A673 (cell line): ENCODE measurements at regions not wholly inside any gene's neighbourhood (a gene's known extent, or its start where the extent isn't known, plus 50 kb on each side); places are given as distances from the start of the nearest gene placed in this dataset.

Experiments used
- BruUV-seq: library from RNA; stranded (reverse); fragments of 400-500 nt; replicated peaks from 2 replicates; lab custom pipeline; 2021; lab: Mats Ljungman, UMichigan
- CTCF ChIA-PET: fragments of 300-600 bp; sonication (Branson Sonifier 250); formaldehyde crosslinking; loops from one replicate; lab custom pipeline; 2022; ENCODE audit warnings: antibody characterized with exemption; lab: Charles Lee
- POLR2A ChIA-PET: fragments of 300-600 bp; sonication (Branson Sonifier 250); formaldehyde crosslinking; loops from one replicate; lab custom pipeline; 2022; ENCODE audit warnings: antibody characterized with exemption; ENCODE audit not compliant: low non-redundant PET; lab: Charles Lee
- DNase-seq: peaks from one replicate; pipeline ENCODE4 v3.0.0-alpha.2; 2015; ENCODE audit warnings: low spot score
- H3K27ac ChIP-seq: fragments of 200-600 bp; sonication (generic); 2 replicates; pipeline ENCODE4 v1.5.1; 2016; ENCODE audit warnings: mixed run types, low read depth, mild to moderate bottlenecking, mixed read lengths, antibody characterized with exemption, low read length; ENCODE audit not compliant: poor library complexity, severe bottlenecking
- H3K27me3 ChIP-seq: fragments of 200-600 bp; sonication (generic); replicated peaks from 2 replicates; pipeline ENCODE4 v1.6.1; 2017; ENCODE audit warnings: mixed run types, low read depth, mild to moderate bottlenecking, mixed read lengths, antibody characterized with exemption, low read length; ENCODE audit not compliant: insufficient read depth, poor library complexity
- H3K36me3 ChIP-seq: fragments of 200-600 bp; sonication (generic); 2 replicates; pipeline ENCODE4 v1.6.1; 2016; ENCODE audit warnings: mixed run types, mild to moderate bottlenecking, mixed read lengths, antibody characterized with exemption, low read length; ENCODE audit not compliant: insufficient read depth, poor library complexity, severe bottlenecking
- H3K4me1 ChIP-seq: fragments of 200-600 bp; sonication (generic); 2 replicates; pipeline ENCODE4 v1.6.1; 2017; ENCODE audit warnings: mixed run types, mild to moderate bottlenecking, mixed read lengths, antibody characterized with exemption, low read length; ENCODE audit not compliant: insufficient read depth, poor library complexity, severe bottlenecking
- H3K4me3 ChIP-seq: fragments of 200-600 bp; sonication (generic); 2 replicates; pipeline ENCODE4 v1.5.1; 2016; ENCODE audit warnings: low read depth, mixed run types, mild to moderate bottlenecking, mixed read lengths, low read length; ENCODE audit not compliant: poor library complexity, severe bottlenecking
- H3K9me3 ChIP-seq: fragments of 200-600 bp; sonication (generic); 2 replicates; pipeline ENCODE4 v1.6.1; 2016; ENCODE audit warnings: mixed run types, low read depth, mild to moderate bottlenecking, mixed read lengths, antibody characterized with exemption, low read length; ENCODE audit not compliant: poor library complexity, severe bottlenecking
- EZH2 ChIP-seq: fragments of 200-600 bp; sonication (generic); IDR thresholded peaks from 2 replicates; pipeline ENCODE4 v1.6.1; 2017; ENCODE audit warnings: borderline replicate concordance, low read depth, mild to moderate bottlenecking, mixed read lengths, antibody characterized with exemption, low read length; ENCODE audit not compliant: poor library complexity, severe bottlenecking
- intact Hi-C: fragments of 100-400 bp; cut with micrococcal nuclease; formaldehyde crosslinking; loops from one replicate; pipeline ENCODE4 v1.10.0; 2022; ENCODE audit not compliant: unreplicated experiment
- TF ChIP-seq, protein P1 (sequence below): fragments of 300-800, 200-600 bp; sonication (generic); conservative IDR thresholded peaks from 2 replicates; pipeline ENCODE4 v1.5.1; 2017; ENCODE audit warnings: low read depth, mild to moderate bottlenecking, antibody characterized with exemption, low read length, moderate library complexity, mixed read lengths

DNA sequence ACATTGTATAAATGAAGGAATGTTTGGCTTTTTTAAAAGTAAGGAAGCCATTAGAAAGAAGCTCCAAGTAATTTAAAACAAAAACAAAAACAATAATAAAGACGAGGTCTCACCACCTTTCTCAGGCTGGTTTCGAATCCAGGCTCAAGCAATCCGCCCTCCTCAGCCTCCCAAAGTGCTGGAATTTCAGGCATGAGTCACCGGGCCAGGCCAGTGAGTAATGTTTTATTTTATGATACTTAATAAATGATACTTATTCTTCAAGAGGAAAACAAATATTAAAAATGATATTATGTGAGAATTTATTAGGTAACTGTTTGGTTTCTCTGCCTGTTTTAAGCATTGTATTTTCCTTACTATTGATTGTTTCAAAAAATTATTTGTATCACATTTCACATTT is 201.4 kb upstream of the BRINP3 start:
- intact Hi-C loops, result no loop called here
- Histone ChIP-seq H3K9me3 (no peaks in the 10 kb centered on the region), H3K4me3 (no peak overlapping the region), H3K27me3 (no peaks in the 10 kb centered on the region), H3K27ac (no peak overlapping the region), H3K36me3 (no peaks in the 10 kb centered on the region), H3K4me1 (no peaks in the 10 kb centered on the region)
- BruUV-seq, result no TSS peak
- ChIA-PET CTCF (no interaction called here), POLR2A (no interaction called here)
- no peak for DNase-seq
- TF ChIP-seq, protein P1, sequence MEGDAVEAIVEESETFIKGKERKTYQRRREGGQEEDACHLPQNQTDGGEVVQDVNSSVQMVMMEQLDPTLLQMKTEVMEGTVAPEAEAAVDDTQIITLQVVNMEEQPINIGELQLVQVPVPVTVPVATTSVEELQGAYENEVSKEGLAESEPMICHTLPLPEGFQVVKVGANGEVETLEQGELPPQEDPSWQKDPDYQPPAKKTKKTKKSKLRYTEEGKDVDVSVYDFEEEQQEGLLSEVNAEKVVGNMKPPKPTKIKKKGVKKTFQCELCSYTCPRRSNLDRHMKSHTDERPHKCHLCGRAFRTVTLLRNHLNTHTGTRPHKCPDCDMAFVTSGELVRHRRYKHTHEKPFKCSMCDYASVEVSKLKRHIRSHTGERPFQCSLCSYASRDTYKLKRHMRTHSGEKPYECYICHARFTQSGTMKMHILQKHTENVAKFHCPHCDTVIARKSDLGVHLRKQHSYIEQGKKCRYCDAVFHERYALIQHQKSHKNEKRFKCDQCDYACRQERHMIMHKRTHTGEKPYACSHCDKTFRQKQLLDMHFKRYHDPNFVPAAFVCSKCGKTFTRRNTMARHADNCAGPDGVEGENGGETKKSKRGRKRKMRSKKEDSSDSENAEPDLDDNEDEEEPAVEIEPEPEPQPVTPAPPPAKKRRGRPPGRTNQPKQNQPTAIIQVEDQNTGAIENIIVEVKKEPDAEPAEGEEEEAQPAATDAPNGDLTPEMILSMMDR, result no peak
- no peak for TF ChIP-seq EZH2

DNA sequence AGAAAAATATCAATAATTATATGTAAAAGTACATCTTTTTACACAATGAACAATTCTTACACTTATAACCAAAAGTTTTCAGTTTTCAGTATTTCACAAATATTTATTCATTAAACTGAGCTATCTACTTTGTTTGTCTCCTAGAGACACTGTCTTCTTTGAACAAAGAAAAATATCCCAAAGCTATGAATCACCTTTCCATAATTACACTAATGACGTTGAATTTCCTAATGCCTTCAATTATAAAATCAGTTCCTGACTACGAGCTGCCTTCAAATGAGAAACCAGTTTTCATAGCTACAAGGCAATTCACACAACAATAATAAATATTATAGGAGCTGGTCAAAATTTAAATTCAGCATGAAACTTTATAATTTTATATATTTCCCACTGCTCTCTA is 201.8 kb upstream of the BRINP3 start:
- intact Hi-C loops, result no loop called here
- Histone ChIP-seq H3K4me1 (no peaks in the 10 kb centered on the region), H3K9me3 (no peaks in the 10 kb centered on the region), H3K27me3 (no peaks in the 10 kb centered on the region), H3K36me3 (no peaks in the 10 kb centered on the region), H3K27ac (no peak overlapping the region), H3K4me3 (no peak overlapping the region)
- ChIA-PET CTCF (no interaction called here), POLR2A (no interaction called here)
- no peak for DNase-seq
- TF ChIP-seq, protein P1, result no peak
- TF ChIP-seq EZH2, result no peak
- BruUV-seq, result no TSS peak

DNA sequence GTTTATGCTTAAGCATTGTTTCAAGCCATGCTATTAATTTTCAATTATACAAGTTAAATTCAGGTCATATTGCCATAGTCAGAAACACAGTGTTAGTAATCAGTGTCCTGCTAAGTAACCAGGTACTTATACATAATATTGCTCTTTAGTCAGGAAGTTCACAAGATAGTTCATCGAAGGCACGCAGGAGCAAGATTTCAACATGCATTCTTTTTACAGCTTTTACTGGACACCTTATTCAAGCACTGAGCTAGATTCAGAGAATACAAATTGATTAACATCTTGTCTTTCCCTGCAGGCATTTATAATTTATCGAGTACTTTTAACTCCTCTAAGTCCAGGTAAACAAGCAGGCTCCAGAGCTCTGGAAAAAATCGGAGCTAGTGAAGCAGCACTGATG is 202.3 kb upstream of the BRINP3 start:
- no TSS peak for BruUV-seq
- H3K27ac ChIP-seq, result no peak overlapping the region
- ChIA-PET CTCF (no interaction called here), POLR2A (no interaction called here)
- H3K4me3 ChIP-seq, result no peak overlapping the region
- H3K9me3 ChIP-seq, result no peaks in the 10 kb centered on the region
- intact Hi-C loops, result no loop called here
- no peak for TF ChIP-seq EZH2
- TF ChIP-seq, protein P1, result no peak
- DNase-seq, result no peak
- H3K4me1 ChIP-seq, result no peaks in the 10 kb centered on the region
- H3K27me3 ChIP-seq, result no peaks in the 10 kb centered on the region
- H3K36me3 ChIP-seq, result no peaks in the 10 kb centered on the region

DNA sequence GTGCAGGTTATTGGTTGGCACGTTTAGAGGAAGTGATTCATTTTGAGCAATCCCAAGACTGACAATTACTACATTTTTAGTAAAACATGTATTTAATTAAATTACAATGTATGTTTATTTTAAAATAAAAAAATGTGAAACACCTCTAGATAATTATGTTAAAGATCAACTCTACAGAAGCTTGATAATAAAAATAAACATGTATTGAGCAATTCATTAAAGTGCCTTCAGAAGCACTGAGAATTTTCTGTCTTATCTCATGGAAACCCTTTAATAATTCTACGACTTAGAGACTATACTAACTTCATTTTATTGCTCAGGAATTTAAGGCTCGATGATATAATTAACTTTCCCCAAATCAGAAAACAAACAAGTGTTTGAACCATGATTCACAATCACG is 208.0 kb upstream of the BRINP3 start:
- BruUV-seq, result no TSS peak
- CTCF ChIA-PET, result no interaction called here
- POLR2A ChIA-PET, result no interaction called here

More for the DNA sequence above, 208.0 kb upstream of the BRINP3 start:
- no peaks in the 10 kb centered on the region for H3K9me3 ChIP-seq
- intact Hi-C loops, result no loop called here
- no peaks in the 10 kb centered on the region for H3K36me3 ChIP-seq
- H3K4me3 ChIP-seq, result no peak overlapping the region
- no peak for TF ChIP-seq EZH2
- TF ChIP-seq, protein P1, result no peak
- no peak overlapping the region for H3K27ac ChIP-seq
- DNase-seq, result no peak
- no peaks in the 10 kb centered on the region for H3K4me1 ChIP-seq
- H3K27me3 ChIP-seq, result no peaks in the 10 kb centered on the region
